Bone marrow (tissue), 2 donors: ENCODE measurements at regions not wholly inside any gene's neighbourhood (a gene's known extent, or its start where the extent isn't known, plus 50 kb on each side); places are given as distances from the start of the nearest gene placed in this dataset.
A peak's percentile ranks its signal among the peaks of the same experiment; 100 is the strongest.
"Not testable (repeated sequence)": the region's sequence is repeated elsewhere in the genome, so short reads cannot be mapped to it uniquely, and the experiment has no call there.

ENCODE experiments used
- DNase-seq, 2 donors: peaks; one replicate each; lab custom pipeline; 2025; lab: John Stamatoyannopoulos, UW

DNA sequence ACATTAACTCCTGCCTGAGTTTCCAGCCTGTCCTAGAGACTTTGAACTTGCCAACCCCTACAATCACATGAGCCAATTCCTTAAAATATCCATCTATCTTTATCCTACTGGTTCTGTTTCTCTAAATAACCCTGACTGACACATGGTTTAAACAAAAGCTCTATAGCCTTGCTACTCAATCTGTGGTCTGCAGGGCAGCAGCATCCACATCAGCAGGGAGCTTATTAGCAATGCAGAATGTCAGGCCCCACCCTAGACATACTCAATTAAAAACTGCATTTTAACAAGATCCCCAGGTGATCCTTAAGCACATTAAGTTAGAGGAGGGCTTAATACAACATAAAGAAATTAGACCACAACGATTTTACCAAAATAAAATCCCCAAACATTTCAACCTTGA is 108.3 kb upstream of the CPSF6 start:
- no peak for DNase-seq

DNA sequence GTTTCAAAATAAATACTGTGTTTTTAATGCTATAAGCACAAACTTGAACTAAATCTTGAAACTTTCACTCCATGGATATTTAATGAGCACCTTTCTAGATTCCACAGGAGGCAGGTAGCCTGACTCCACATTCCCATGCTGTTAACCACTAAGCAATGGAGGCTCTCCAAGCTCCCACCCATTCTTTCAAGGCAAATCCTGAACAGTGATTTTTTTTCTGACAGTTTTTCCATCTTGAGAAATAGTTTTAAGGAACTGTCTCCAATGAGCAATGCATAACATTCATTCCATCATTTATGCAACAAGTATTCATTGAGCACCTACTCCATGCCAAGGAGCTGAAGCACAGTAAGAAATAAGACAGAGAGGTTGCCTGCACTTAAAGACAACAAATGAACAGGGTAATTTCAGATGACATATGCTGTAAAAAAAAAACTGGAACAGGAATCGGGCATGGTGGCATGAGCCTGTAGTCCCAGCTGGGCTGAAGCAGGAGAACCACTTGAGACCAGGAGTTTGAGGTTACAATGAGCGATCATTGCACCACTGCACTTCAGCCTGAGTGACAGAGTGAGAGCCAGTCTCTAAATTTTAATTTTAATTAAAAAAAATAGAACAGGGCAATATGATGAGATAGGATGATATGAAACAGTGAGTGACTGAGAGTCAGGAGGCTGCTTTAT is 102.3 kb upstream of the CPSF6 start:
- no peak for DNase-seq

- DNase-seq = no peak
Measured at GRCh38 chr12:69141074-69141473, 98.3 kb upstream of the CPSF6 start.

GRCh38 chr12:69149270-69149669 is 90.1 kb upstream of the CPSF6 start:
- no peak for DNase-seq

DNA sequence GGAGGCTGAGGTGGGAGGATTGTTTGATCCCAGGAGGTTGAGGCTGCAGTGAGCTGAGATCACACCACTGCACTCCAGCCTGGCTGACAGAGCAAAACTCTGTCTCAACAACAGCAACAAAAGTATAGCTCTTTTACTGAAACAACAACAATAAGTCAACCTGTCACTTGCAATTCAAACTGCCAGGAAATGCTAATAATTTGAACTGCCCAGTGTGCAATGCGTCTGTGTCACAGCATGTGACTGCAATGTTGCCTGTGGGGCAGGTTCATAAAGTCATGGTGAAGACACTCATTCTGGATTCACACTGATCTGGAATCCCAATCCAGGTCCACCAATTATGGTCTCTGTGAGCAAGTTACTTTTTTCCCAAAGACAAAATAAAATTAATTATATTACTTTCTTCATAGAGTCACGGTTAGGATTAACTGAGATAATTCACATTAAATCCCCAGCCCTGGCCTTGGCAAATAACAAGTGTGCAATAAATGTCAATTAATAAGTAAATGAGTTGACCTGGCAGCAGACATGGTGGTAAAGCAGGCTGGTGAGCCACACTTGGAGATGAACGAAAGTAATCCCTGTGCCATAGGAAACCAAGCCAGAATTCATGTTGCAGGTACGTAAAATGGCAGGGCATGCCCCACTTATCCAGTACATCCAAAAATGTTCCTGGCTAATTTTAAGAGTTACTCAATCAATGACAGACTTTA is 89.1 kb upstream of the CPSF6 start:
- DNase-seq = no peak

DNA sequence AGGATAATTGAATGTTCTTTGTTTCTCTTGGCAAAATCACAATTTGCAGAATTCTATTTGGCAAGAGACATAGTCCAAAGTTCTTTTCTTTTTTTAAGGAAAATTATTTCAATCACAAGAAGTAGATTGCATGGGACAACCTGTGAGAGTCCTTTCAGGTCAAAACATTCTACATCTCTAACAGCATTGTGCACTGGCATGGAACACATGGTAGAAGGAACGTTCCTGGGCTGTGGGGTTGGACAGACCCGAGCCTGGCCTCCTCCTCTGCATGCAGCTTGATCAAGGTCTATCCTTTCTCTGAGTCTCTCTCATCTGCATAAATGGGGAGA is 88.6 kb upstream of the CPSF6 start:
- no peak for DNase-seq

DNA sequence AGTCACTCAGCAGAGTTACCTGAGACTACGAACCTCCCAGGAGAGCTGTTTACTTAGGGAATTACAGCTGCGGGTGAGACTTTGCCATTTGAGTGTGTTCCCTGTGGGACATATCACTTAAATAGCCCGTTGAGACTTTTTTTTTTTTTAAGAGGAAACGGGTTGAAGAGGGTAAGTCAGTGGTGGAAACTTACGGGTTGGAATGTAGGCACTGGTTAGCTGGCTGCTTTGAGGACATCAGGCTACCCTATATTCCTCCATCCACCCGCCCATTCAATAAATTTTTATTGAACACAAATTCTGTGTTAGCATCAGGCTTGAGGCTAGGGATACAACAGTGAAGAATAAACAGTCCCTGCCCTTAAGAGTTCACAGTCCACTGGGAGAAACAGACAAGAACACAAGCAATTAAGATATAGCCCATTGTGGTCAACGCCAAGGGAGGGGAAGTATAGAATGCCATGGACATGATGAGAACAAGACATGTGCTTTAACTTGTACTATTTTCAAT is 88.1 kb upstream of the CPSF6 start:
- no peak for DNase-seq

DNA sequence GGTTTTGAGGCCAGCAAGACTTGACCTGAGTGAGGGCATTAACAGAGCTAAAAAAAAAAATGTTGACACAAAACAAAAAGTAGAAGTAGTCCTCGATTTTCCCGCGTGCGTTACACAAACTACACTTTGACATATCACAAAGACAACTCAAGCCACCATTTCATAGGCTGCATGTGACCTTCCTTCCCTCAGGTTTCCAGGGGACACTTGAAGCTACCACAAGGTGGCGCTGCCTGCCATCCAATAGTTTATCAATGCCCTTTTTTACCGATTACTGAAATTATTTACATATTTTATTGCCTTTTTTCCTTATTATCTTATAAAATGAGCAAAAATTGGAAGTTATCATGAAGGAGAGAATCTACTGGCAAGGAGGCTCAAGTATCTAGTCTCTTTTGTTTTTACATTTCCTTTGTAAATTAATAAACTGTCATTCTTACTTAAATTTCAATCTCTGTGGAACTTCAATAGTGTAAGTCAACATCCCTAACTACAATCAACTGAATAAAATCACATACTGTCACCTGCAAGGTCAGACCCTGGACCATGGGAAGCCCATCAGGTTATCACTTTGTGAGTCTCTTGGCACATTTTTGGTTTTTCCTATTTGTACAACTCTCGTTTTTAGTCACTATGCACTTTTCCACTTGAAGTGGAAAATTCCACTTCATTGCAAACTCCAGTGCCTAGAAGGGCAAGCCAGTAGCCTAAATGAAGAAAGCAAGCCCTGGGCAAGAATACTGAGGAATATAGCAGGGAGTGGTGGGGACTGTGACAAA is 84.6 kb upstream of the CPSF6 start:
- peak; percentile 2 to 50 for DNase-seq

DNA sequence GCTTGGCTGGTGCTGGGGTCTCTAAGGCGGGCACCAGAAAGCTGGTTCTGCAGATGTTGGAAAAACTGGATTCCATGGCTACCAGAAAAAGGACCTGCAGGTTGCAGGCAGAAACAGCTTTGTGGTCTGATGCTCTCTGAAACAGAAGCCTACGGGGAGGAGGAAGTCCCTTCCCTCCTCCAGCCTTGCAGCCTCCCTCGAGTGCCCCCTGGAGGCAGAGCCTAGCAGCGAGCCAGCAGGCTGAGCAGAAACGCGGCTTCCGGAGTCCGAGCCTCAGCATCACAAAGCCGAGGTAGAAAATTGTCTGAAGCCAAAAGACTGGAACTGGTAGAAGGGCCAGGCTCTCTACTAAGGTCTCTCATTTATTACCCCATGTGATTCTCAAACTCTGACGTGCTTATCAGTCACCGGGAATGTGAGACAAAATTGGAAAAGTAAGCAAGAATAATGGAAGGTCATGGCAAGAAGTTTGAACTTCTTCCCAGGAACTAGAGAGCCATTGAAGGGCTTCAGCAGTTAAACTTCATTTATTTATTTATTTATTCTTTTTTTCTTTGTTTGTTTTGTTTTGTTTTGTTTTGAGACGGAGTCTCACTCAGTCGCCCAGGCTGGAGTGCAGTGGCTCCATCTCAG is 82.2 kb upstream of the CPSF6 start:
- DNase-seq = peak; percentile 55 to 76

DNA sequence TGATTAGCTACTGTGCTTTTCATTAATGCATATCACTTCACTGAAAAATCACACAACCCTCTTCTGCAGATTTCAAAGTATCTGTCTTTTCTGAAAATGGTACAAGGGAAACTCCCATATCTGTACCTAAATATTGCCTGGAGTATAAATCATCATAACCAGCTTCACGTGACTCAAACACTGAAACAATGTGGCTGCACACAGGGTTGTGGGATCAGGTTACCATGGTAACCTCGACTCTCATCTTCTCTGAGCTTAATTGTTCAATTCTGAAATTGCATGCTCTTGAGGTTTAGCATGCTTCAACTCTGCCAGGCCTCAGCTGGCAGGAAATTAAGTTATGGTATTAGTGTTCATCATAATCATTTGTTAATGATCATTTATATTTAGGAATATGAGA is 77.5 kb upstream of the CPSF6 start:
- no peak for DNase-seq

GRCh38 chr12:69163681-69164362 is 75.5 kb upstream of the CPSF6 start:
- no peak for DNase-seq

DNA sequence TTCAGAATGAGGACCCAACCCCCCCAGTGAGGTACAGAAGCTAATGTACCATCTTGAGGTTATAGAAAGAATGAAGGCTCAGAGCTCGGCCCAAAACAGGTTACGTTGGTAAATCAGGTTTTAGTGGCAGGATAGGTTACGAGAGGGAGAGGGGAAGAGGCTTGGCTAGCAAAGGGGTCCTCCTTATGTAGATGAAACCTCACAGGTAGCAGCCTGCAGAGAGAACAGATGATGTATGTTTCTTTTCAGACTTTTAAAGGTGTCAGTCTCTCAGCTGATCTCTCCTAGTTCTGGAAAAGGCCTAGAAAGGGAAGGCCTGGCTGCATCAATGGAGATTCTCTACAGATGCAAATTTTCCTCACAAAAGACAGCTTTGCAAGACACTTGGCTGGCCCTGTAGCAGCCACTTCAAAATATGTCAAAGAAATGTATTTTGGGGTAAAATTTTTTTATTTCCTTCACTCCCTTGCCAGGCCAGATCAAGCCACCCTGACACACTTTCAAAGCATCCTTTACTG is 71.7 kb upstream of the CPSF6 start:
- DNase-seq = no peak

- no peak for DNase-seq
Measured at GRCh38 chr12:69168363-69168762, 71.0 kb upstream of the CPSF6 start.

- no peak for DNase-seq
Measured at GRCh38 chr12:69168828-69169227, 70.5 kb upstream of the CPSF6 start.

DNA sequence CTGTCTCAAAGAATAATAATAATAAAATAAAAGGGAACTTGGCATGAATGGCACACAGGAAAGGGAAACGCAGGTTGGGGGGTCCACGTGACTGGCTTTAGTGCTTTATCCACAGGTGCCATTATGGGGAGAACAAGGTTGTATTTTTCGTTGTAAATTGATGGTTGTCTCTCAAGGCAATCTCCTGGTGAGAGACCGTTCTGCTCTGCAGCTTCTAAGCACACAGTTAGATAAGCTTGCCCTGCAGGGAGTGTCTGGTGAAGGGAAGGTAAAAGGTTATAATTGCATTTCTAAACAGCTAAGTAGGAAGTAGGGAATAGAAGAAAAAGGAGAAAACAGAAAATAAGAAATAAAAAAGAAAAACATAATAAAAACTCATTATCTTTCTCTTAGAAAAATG is 69.1 kb upstream of the CPSF6 start:
- no peak for DNase-seq

GRCh38 chr12:69171881-69172280 is 67.5 kb upstream of the CPSF6 start:
- no peak for DNase-seq

DNA sequence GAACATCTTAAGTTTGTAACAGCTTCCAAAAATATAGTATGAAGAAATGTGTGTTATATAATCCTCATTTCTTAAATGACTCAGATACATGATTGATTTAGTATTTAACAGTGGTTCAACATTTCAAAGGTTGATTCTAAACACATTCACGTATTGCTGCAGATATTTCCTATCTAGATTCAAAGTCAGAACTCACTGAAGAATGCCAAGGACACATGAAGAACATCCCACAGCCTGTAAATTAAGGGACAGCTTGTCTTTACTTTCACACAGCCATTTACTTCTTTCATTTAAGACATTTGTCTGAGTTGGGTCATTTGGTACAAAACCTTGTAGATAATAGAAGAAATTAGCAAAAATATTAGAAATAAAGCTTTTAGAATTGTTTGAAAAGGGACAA is 66.9 kb upstream of the CPSF6 start:
- DNase-seq = no peak

DNA sequence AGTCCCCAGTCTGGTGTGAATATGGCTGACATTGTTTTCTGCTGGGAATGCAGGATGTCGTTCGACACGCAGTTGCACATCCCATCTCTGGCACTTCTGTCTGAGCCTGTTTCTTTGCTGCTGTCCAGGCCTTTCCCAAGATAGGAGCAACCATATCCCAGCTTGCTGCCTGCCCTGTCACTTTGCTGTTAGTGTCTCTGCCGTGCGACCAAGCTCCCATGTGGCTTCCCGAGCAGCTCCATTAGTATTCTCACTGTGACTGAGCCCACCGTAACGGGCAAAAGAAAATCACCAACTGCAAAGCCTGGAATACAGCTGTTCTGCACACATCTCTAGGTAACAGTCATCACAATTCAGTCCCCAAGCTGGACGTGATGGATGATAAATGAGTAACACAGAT is 66.0 kb upstream of the CPSF6 start:
- no peak for DNase-seq

GRCh38 chr12:69179786-69180185 is 59.6 kb upstream of the CPSF6 start:
- DNase-seq = no peak

DNA sequence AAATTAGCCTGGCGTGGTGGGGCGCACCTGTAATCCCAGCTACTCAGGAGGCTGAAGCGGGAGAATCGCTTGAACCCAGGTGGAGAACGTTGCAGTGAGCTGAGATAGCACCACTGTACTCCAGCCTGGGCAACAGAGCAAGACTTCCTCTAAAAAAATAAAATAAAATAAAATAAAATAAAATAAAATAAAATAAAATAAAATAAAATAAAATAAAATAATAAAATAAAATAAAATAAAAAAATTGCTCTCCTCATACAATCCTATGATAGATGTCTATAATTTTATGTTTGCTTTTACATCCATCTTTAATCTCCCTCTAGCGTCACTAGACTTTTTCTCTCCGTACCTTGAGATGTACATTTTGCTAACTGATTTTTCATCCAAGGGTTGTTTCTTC is 51.8 kb upstream of the CPSF6 start:
- not testable (repeated sequence) for DNase-seq

GRCh38 chr12:69189378-69189978 is 49.9 kb upstream of the CPSF6 start:
- no peak for DNase-seq
